Breast epithelium (tissue), 3 donors: ENCODE measurements at regions not wholly inside any gene's neighbourhood (a gene's known extent, or its start where the extent isn't known, plus 50 kb on each side); places are given as distances from the start of the nearest gene placed in this dataset.

Experiments used
- POLR2A ChIP-seq: fragments of 450-650 bp; IDR thresholded peaks from one replicate; pipeline ENCODE4 v1.6.1; 2016; ENCODE audit warnings: antibody characterized with exemption, mild to moderate bottlenecking, moderate library complexity
- POLR2AphosphoS5 ChIP-seq, 3 donors: sonication (generic); formaldehyde crosslinking; IDR thresholded peaks; one replicate each; pipeline ENCODE4 v1.6.1; 2017; ENCODE audit warnings: antibody characterized with exemption in 3 of 3
- TF ChIP-seq, protein P1 (sequence below), 3 donors: fragments of 450-650 bp; IDR thresholded peaks; one replicate each; pipeline ENCODE4 v1.5.1; 2016 to 2017; ENCODE audit warnings: antibody characterized with exemption in 3 of 3, mild to moderate bottlenecking in 3 of 3, moderate library complexity in 3 of 3

- TF ChIP-seq, protein P1, sequence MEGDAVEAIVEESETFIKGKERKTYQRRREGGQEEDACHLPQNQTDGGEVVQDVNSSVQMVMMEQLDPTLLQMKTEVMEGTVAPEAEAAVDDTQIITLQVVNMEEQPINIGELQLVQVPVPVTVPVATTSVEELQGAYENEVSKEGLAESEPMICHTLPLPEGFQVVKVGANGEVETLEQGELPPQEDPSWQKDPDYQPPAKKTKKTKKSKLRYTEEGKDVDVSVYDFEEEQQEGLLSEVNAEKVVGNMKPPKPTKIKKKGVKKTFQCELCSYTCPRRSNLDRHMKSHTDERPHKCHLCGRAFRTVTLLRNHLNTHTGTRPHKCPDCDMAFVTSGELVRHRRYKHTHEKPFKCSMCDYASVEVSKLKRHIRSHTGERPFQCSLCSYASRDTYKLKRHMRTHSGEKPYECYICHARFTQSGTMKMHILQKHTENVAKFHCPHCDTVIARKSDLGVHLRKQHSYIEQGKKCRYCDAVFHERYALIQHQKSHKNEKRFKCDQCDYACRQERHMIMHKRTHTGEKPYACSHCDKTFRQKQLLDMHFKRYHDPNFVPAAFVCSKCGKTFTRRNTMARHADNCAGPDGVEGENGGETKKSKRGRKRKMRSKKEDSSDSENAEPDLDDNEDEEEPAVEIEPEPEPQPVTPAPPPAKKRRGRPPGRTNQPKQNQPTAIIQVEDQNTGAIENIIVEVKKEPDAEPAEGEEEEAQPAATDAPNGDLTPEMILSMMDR (IDR thresholded peaks at IDR 0.05) = no peak
- TF ChIP-seq POLR2A (no peak), POLR2AphosphoS5 (IDR thresholded peaks at IDR 0.05) (no peak)
Observed at GRCh38 chr12:105431537-105432100, 101.1 kb downstream of the C12orf75 start.
